Fibroblast of villous mesenchyme (primary cell): ENCODE measurements at regions not wholly inside any gene's neighbourhood (a gene's known extent, or its start where the extent isn't known, plus 50 kb on each side); places are given as distances from the start of the nearest gene placed in this dataset.

Experiments used
- DNase-seq: peaks from one replicate; pipeline ENCODE4 v3.0.0-alpha.2; 2010; ENCODE audit warnings: low read depth
- H3K4me3 ChIP-seq: 2 replicates; pipeline ENCODE4 v1.5.1; 2011; ENCODE audit warnings: low read depth, mild to moderate bottlenecking, low read length
- CTCF ChIP-seq: IDR thresholded peaks from 2 replicates; pipeline ENCODE4 v1.5.1; 2012; ENCODE audit warnings: low read depth, mild to moderate bottlenecking, low read length; ENCODE audit not compliant: insufficient read depth

GRCh38 chrX:69309074-69309792 lies 144.0 kb upstream of the PJA1 start:
- no peak for DNase-seq
- no peak for TF ChIP-seq CTCF
- H3K4me3 ChIP-seq: no peak overlapping the region

GRCh38 chrX:69307756-69308155 lies 142.5 kb upstream of the PJA1 start:
- no peak for TF ChIP-seq CTCF
- DNase-seq: no peak
- H3K4me3 ChIP-seq: no peak overlapping the region

- H3K4me3 ChIP-seq: no peak overlapping the region
- TF ChIP-seq CTCF: no peak
- no peak for DNase-seq
Measured at GRCh38 chrX:69307029-69307428, 141.8 kb upstream of the PJA1 start.

GRCh38 chrX:69306063-69306404 lies 140.8 kb upstream of the PJA1 start:
- H3K4me3 ChIP-seq: no peak overlapping the region
- no peak for DNase-seq
- TF ChIP-seq CTCF: no peak

GRCh38 chrX:69305333-69306062 lies 140.2 kb upstream of the PJA1 start:
- DNase-seq: no peak
- TF ChIP-seq CTCF: no peak

GRCh38 chrX:69303231-69303630 lies 138.0 kb upstream of the PJA1 start:
- DNase-seq: no peak
- no peak for TF ChIP-seq CTCF
- H3K4me3 ChIP-seq: no peak overlapping the region

More at GRCh38 chrX:69305333-69306062, 140.2 kb upstream of the PJA1 start:
- no peak overlapping the region for H3K4me3 ChIP-seq
